ENCODE measurements at regions not wholly inside any gene's neighbourhood (a gene's known extent, or its start where the extent isn't known, plus 50 kb on each side); places are given as distances from the start of the nearest gene placed in this dataset.

GRCh38 chr2:67037655-67038054 is 359.5 kb upstream of the ETAA1 start (continued):
- TF ChIP-seq ATF7 (IDR thresholded peaks at IDR 0.05; ENCODE audit: low read depth) (no peak), MYC (IDR thresholded peaks at IDR 0.05; ENCODE audit: insufficient read depth, insufficient read length, insufficient replicate concordance, low read length, severe bottlenecking) (no peak), ZNF622 (IDR thresholded peaks at IDR 0.05) (no peak)

- in situ Hi-C loops (cut with MboI), result no loop called here
- Histone ChIP-seq H3K4me1 (ENCODE audit: control insufficient read depth, insufficient read depth, low read length) (no peaks in the 10 kb centered on the region), H2AFZ (ENCODE audit: control insufficient read depth, low read depth, low read length) (no peak overlapping the region), H3K9ac (ENCODE audit: control insufficient read depth, insufficient read depth, low read length) (no peak overlapping the region), H3K27ac (ENCODE audit: control insufficient read depth, insufficient read depth) (no peak overlapping the region), H3K4me3 (no peak overlapping the region), H3K36me3 (ENCODE audit: control insufficient read depth in 2 of 2, insufficient read depth in 2 of 2, low read length in 1 of 2) (no peaks in the 10 kb centered on the region), H3K4me2 (ENCODE audit: control insufficient read depth, insufficient read depth) (no peak overlapping the region), H4K20me1 (ENCODE audit: control insufficient read depth, insufficient read depth) (no peaks in the 10 kb centered on the region), H3K9me3 (replicated peaks; ENCODE audit: control insufficient read depth, insufficient read depth, low read length) (no peaks in the 10 kb centered on the region), H3K27me3 (replicated peaks in 1 of 2; ENCODE audit: control insufficient read depth in 2 of 2, insufficient read depth in 2 of 2, low read length in 1 of 2) (no peaks in the 10 kb centered on the region), H3K79me2 (ENCODE audit: control insufficient read depth, insufficient read depth, low read length) (no peaks in the 10 kb centered on the region)
- DNase-seq (ENCODE audit: low read depth, low spot score) (no peak), ATAC-seq (no peak), FAIRE-seq (no peak)
- no peak for TF ChIP-seq BCLAF1 (IDR thresholded peaks at IDR 0.05)
- no peak for TF ChIP-seq NKRF (conservative IDR thresholded peaks at IDR 0.05)
- TF ChIP-seq NBN (IDR thresholded peaks at IDR 0.05), result no peak
- TF ChIP-seq EP300 (IDR thresholded peaks at IDR 0.05; ENCODE audit: borderline replicate concordance in 1 of 2, control insufficient read depth in 1 of 2, low read depth in 2 of 2, low read length in 2 of 2), result no peak
- no peak for TF ChIP-seq BHLHE40 (IDR thresholded peaks at IDR 0.05; ENCODE audit: borderline replicate concordance in 1 of 2, low read depth in 2 of 2, low read length in 1 of 2)
- TF ChIP-seq ZBED1 (IDR thresholded peaks at IDR 0.05; ENCODE audit: borderline replicate concordance), result no peak
- TF ChIP-seq RBBP5 (conservative IDR thresholded peaks at IDR 0.05), result no peak
- TF ChIP-seq MYC (IDR thresholded peaks at IDR 0.05; ENCODE audit: insufficient read depth, insufficient read length, insufficient replicate concordance, low read length, severe bottlenecking), result no peak
- TF ChIP-seq CREB1 (IDR thresholded peaks at IDR 0.05; ENCODE audit: low read depth), result no peak
- no peak for TF ChIP-seq E2F4 (IDR thresholded peaks at IDR 0.05; ENCODE audit: low read depth, low read length)
- no peak for TF ChIP-seq TAF1 (IDR thresholded peaks at IDR 0.05; ENCODE audit: borderline replicate concordance, low read depth, low read length)
- TF ChIP-seq BMI1 (IDR thresholded peaks at IDR 0.05; ENCODE audit: borderline replicate concordance), result no peak
- TF ChIP-seq YBX1 (IDR thresholded peaks at IDR 0.05), result no peak
- no peak for TF ChIP-seq SMC3 (IDR thresholded peaks at IDR 0.05; ENCODE audit: borderline replicate concordance, low read length)
- TF ChIP-seq MAX (IDR thresholded peaks at IDR 0.05; ENCODE audit: low read depth, low read length), result no peak
- TF ChIP-seq NR2F1 (conservative IDR thresholded peaks at IDR 0.05), result no peak
- no peak for TF ChIP-seq SUPT20H (IDR thresholded peaks at IDR 0.05; ENCODE audit: borderline replicate concordance, control insufficient read depth, low read depth, low read length)
- SMC1A ChIA-PET (ENCODE audit: uncharacterized antibody, unreplicated experiment), result no interaction called here
- RAD21 ChIA-PET (ENCODE audit: unreplicated experiment), result no interaction called here
- no TSS peak for BruUV-seq (replicated peaks)
- intact Hi-C loops (cut with micrococcal nuclease; ENCODE audit: unreplicated experiment), result no loop called here
- WGBS (ENCODE audit: insufficient coverage, insufficient replicate concordance, low lambda C conversion rate, missing lambda C conversion rate), result 18% methylated on average over 3 of the region's 3 CpGs
- POLR2A ChIA-PET, result no interaction called here
- CTCF ChIA-PET, result no interaction called here
Measured at GRCh38 chr2:67038195-67038594, 358.9 kb upstream of the ETAA1 start.

Data from GM12878 (cell line).